Activated CD8-positive, alpha-beta memory T cell treated with anti-CD3 and anti-CD28 coated beads, Interleukin-2, amount 50 U/mL, for 1 hour (primary cell): ENCODE measurements at regions not wholly inside any gene's neighbourhood (a gene's known extent, or its start where the extent isn't known, plus 50 kb on each side); places are given as distances from the start of the nearest gene placed in this dataset.
"Not testable (repeated sequence)": the region's sequence is repeated elsewhere in the genome, so short reads cannot be mapped to it uniquely, and the experiment has no call there.

Experiments
- DNase-seq: peaks from one replicate; pipeline ENCODE4 v3.0.0-alpha.2; 2020; ENCODE audit errors: extremely low read depth

- DNase-seq = no peak
Measured at GRCh38 chr9:30504502-30504905, 1879.9 kb upstream of the ACO1 start.

- no peak for DNase-seq
Measured at GRCh38 chr9:30505311-30505710, 1879.1 kb upstream of the ACO1 start.

- DNase-seq = no peak
Measured at GRCh38 chr9:30506749-30507148, 1877.7 kb upstream of the ACO1 start.

- no peak for DNase-seq
Measured at GRCh38 chr9:30507166-30507565, 1877.3 kb upstream of the ACO1 start.

GRCh38 chr9:30511666-30512065, 1872.8 kb upstream of the ACO1 start:
- DNase-seq = no peak

- DNase-seq = no peak
Measured at GRCh38 chr9:30519166-30519565, 1865.3 kb upstream of the ACO1 start.

- DNase-seq = no peak
Measured at GRCh38 chr9:30519756-30520155, 1864.7 kb upstream of the ACO1 start.

- no peak for DNase-seq
Measured at GRCh38 chr9:30522061-30522460, 1862.4 kb upstream of the ACO1 start.

GRCh38 chr9:30522486-30522885, 1862.0 kb upstream of the ACO1 start:
- no peak for DNase-seq

GRCh38 chr9:30524311-30524710, 1860.1 kb upstream of the ACO1 start:
- no peak for DNase-seq

GRCh38 chr9:30534455-30534854, 1850.0 kb upstream of the ACO1 start:
- no peak for DNase-seq

- DNase-seq = no peak
Measured at GRCh38 chr9:30534896-30535295, 1849.5 kb upstream of the ACO1 start.

- DNase-seq = no peak
Measured at GRCh38 chr9:30536494-30536893, 1847.9 kb upstream of the ACO1 start.

- DNase-seq = not testable (repeated sequence)
Measured at GRCh38 chr9:30539696-30540095, 1844.7 kb upstream of the ACO1 start.

GRCh38 chr9:30574355-30575151, 1809.9 kb upstream of the ACO1 start:
- DNase-seq = no peak

- DNase-seq = no peak
Measured at GRCh38 chr9:30575218-30575617, 1809.2 kb upstream of the ACO1 start.

GRCh38 chr9:30575691-30576090, 1808.8 kb upstream of the ACO1 start:
- no peak for DNase-seq

GRCh38 chr9:30579810-30580209, 1804.6 kb upstream of the ACO1 start:
- DNase-seq = no peak

- no peak for DNase-seq
Measured at GRCh38 chr9:30582240-30582639, 1802.2 kb upstream of the ACO1 start.

GRCh38 chr9:30584559-30584958, 1799.9 kb upstream of the ACO1 start:
- no peak for DNase-seq

GRCh38 chr9:30591461-30591860, 1793.0 kb upstream of the ACO1 start:
- DNase-seq = no peak

- no peak for DNase-seq
Measured at GRCh38 chr9:30597608-30598007, 1786.8 kb upstream of the ACO1 start.

GRCh38 chr9:30605936-30606335, 1778.5 kb upstream of the ACO1 start:
- no peak for DNase-seq

- DNase-seq = no peak
Measured at GRCh38 chr9:30609713-30610112, 1774.7 kb upstream of the ACO1 start.
